ENCODE measurements at regions not wholly inside any gene's neighbourhood (a gene's known extent, or its start where the extent isn't known, plus 50 kb on each side); places are given as distances from the start of the nearest gene placed in this dataset.

DNA sequence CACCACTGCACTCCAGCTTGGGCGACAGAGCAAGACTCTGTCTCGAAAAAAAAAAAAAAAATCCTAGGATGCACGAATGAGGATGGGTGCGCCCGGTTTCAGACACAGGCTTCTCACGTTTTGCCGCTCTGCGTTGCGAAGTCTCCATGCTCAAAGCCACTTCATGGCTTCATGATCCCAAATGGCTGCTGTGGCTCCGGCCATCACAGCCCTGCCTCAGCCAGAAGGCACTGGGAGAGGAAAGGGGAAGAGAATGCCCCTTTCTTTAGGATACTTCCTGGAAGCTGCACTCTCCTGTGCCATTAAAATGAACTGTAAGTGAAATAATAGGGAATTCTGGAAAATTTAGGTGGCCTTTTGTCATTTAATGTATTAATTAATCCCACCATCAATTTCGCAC is 116.4 kb upstream of the ANO1 start:
- Mint-ChIP-seq H3K36me3 (ENCODE audit: low read depth, unreplicated experiment) (peaks cover 5% of the 10 kb centered on the region), H3K4me1 (ENCODE audit: low read depth, unreplicated experiment) (peaks cover 9% of the 10 kb centered on the region), H3K27me3 (ENCODE audit: low read depth, unreplicated experiment) (peaks cover 18% of the 10 kb centered on the region), H3K4me3 (ENCODE audit: unreplicated experiment) (no peak overlapping the region), H3K9me3 (ENCODE audit: unreplicated experiment) (peaks cover 4% of the 10 kb centered on the region), H3K27ac (ENCODE audit: unreplicated experiment) (no peak overlapping the region)
- TF ChIP-seq EZH2 (IDR thresholded peaks at IDR 0.05; ENCODE audit: insufficient read depth, low read length) (no peak), CTCF (IDR thresholded peaks at IDR 0.05; ENCODE audit: insufficient read depth, low read depth, low read length) (no peak)
- H3K9me3 ChIP-seq (ENCODE audit: insufficient read depth, low read depth, low read length): peaks cover 6% of the 10 kb centered on the region
- no peak overlapping the region for H3K27ac ChIP-seq (ENCODE audit: low read depth, low read length)
- peaks cover 15% of the 10 kb centered on the region for H3K4me1 ChIP-seq (ENCODE audit: insufficient read depth, low read length)
- H2AFZ ChIP-seq (ENCODE audit: low read depth, low read length): no peak overlapping the region
- H4K20me1 ChIP-seq (ENCODE audit: insufficient read depth, low read length): no peaks in the 10 kb centered on the region
- no peak overlapping the region for H3K4me3 ChIP-seq (ENCODE audit: insufficient read depth, low read depth, low read length)
- no peak for FAIRE-seq
- H3K4me2 ChIP-seq (ENCODE audit: low read length): peak overlapping the region; percentile 1
- no peaks in the 10 kb centered on the region for H3K36me3 ChIP-seq (ENCODE audit: insufficient read depth, low read length)
- no peak overlapping the region for H3K9ac ChIP-seq (ENCODE audit: low read length)
- no peaks in the 10 kb centered on the region for H3K79me2 ChIP-seq (ENCODE audit: insufficient read depth, low read length)
- no peak for DNase-seq (ENCODE audit: low read depth)
- no peaks in the 10 kb centered on the region for H3K27me3 ChIP-seq (ENCODE audit: insufficient read depth, low read length)

DNA sequence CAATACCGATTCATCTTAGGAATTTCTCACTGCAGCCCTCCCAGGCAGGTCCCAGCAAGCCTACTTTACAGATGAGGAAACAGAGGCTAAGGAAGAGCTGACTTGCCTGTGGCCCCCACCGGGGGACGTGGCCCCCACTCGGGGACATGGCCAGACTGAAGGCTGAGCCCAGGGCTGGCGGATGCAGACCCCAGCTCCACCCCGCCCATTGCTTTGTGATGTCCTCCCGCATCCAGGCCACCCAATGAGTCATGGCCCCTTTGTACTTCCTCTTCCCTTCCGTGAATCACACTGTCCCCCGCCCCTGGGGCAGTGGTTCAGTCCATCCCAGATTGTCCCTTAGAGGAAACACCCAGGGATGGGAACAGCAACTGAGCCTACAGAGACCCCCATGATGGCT is 116.0 kb upstream of the ANO1 start:
- Histone ChIP-seq H3K4me3 (ENCODE audit: insufficient read depth, low read depth, low read length) (no peak overlapping the region), H3K9ac (ENCODE audit: low read length) (no peak overlapping the region), H3K4me1 (ENCODE audit: insufficient read depth, low read length) (peaks cover 15% of the 10 kb centered on the region), H3K79me2 (ENCODE audit: insufficient read depth, low read length) (no peaks in the 10 kb centered on the region), H3K27me3 (ENCODE audit: insufficient read depth, low read length) (no peaks in the 10 kb centered on the region), H4K20me1 (ENCODE audit: insufficient read depth, low read length) (no peaks in the 10 kb centered on the region), H2AFZ (ENCODE audit: low read depth, low read length) (peak overlapping the region; percentile 61), H3K4me2 (ENCODE audit: low read length) (peak overlapping the region; percentile 1), H3K27ac (ENCODE audit: low read depth, low read length) (no peak overlapping the region), H3K9me3 (ENCODE audit: insufficient read depth, low read depth, low read length) (peaks cover 6% of the 10 kb centered on the region), H3K36me3 (ENCODE audit: insufficient read depth, low read length) (no peaks in the 10 kb centered on the region)
- Mint-ChIP-seq H3K4me3 (ENCODE audit: unreplicated experiment) (no peak overlapping the region), H3K4me1 (ENCODE audit: low read depth, unreplicated experiment) (peaks cover 9% of the 10 kb centered on the region), H3K27me3 (ENCODE audit: low read depth, unreplicated experiment) (peaks cover 18% of the 10 kb centered on the region), H3K27ac (ENCODE audit: unreplicated experiment) (no peak overlapping the region), H3K9me3 (ENCODE audit: unreplicated experiment) (peaks cover 4% of the 10 kb centered on the region), H3K36me3 (ENCODE audit: low read depth, unreplicated experiment) (peaks cover 5% of the 10 kb centered on the region)
- DNase-seq (ENCODE audit: low read depth) (peak; percentile 59), FAIRE-seq (no peak)
- TF ChIP-seq CTCF (IDR thresholded peaks at IDR 0.05; ENCODE audit: insufficient read depth, low read depth, low read length): no peak
- no peak for TF ChIP-seq EZH2 (IDR thresholded peaks at IDR 0.05; ENCODE audit: insufficient read depth, low read length)

- no peak for DNase-seq (ENCODE audit: low read depth)
- peaks cover 9% of the 10 kb centered on the region for H3K4me1 ChIP-seq (ENCODE audit: insufficient read depth, low read length)
- no peaks in the 10 kb centered on the region for H4K20me1 ChIP-seq (ENCODE audit: insufficient read depth, low read length)
- H3K9me3 ChIP-seq (ENCODE audit: insufficient read depth, low read depth, low read length): peaks cover 4% of the 10 kb centered on the region
- no peaks in the 10 kb centered on the region for H3K27me3 ChIP-seq (ENCODE audit: insufficient read depth, low read length)
- peaks cover 4% of the 10 kb centered on the region for H3K9me3 Mint-ChIP-seq (ENCODE audit: unreplicated experiment)
- TF ChIP-seq EZH2 (IDR thresholded peaks at IDR 0.05; ENCODE audit: insufficient read depth, low read length): no peak
- H3K4me2 ChIP-seq (ENCODE audit: low read length): no peak overlapping the region
- H3K4me1 Mint-ChIP-seq (ENCODE audit: low read depth, unreplicated experiment): peaks cover 2% of the 10 kb centered on the region
- peaks cover 16% of the 10 kb centered on the region for H3K27me3 Mint-ChIP-seq (ENCODE audit: low read depth, unreplicated experiment)
- no peak overlapping the region for H3K27ac Mint-ChIP-seq (ENCODE audit: unreplicated experiment)
- H3K4me3 ChIP-seq (ENCODE audit: insufficient read depth, low read depth, low read length): no peak overlapping the region
- H3K27ac ChIP-seq (ENCODE audit: low read depth, low read length): no peak overlapping the region
- H3K36me3 ChIP-seq (ENCODE audit: insufficient read depth, low read length): no peaks in the 10 kb centered on the region
- peaks cover 2% of the 10 kb centered on the region for H3K36me3 Mint-ChIP-seq (ENCODE audit: low read depth, unreplicated experiment)
- no peak overlapping the region for H3K9ac ChIP-seq (ENCODE audit: low read length)
- no peak overlapping the region for H2AFZ ChIP-seq (ENCODE audit: low read depth, low read length)
- no peaks in the 10 kb centered on the region for H3K79me2 ChIP-seq (ENCODE audit: insufficient read depth, low read length)
- no peak overlapping the region for H3K4me3 Mint-ChIP-seq (ENCODE audit: unreplicated experiment)
- FAIRE-seq: no peak
Measured at GRCh38 chr11:69963533-69964246, 114.4 kb upstream of the ANO1 start.
